ENCODE measurements at regions not wholly inside any gene's neighbourhood (a gene's known extent, or its start where the extent isn't known, plus 50 kb on each side); places are given as distances from the start of the nearest gene placed in this dataset.

- DNase-seq: no peak
Measured at GRCh38 chr7:16045296-16045695, 358.8 kb upstream of the MEOX2 start.

- DNase-seq: no peak
Measured at GRCh38 chr7:16044645-16045044, 358.2 kb upstream of the MEOX2 start.

- no peak for DNase-seq
Measured at GRCh38 chr7:16040346-16040745, 353.9 kb upstream of the MEOX2 start.

- no peak for DNase-seq
Measured at GRCh38 chr7:16038906-16039305, 352.4 kb upstream of the MEOX2 start.

GRCh38 chr7:16035392-16035791, 348.9 kb upstream of the MEOX2 start:
- DNase-seq: no peak

- no peak for DNase-seq
Measured at GRCh38 chr7:16034866-16035265, 348.4 kb upstream of the MEOX2 start.

GRCh38 chr7:16034353-16034752, 347.9 kb upstream of the MEOX2 start:
- no peak for DNase-seq

- DNase-seq: no peak
Measured at GRCh38 chr7:16033233-16033632, 346.8 kb upstream of the MEOX2 start.

- DNase-seq: no peak
Measured at GRCh38 chr7:16028636-16029035, 342.2 kb upstream of the MEOX2 start.

- no peak for DNase-seq
Measured at GRCh38 chr7:16028103-16028502, 341.6 kb upstream of the MEOX2 start.

GRCh38 chr7:16027396-16027795, 340.9 kb upstream of the MEOX2 start:
- DNase-seq: no peak

GRCh38 chr7:16026253-16027020, 340.0 kb upstream of the MEOX2 start:
- no peak for DNase-seq

GRCh38 chr7:16025696-16026095, 339.2 kb upstream of the MEOX2 start:
- DNase-seq: no peak

GRCh38 chr7:16023503-16023902, 337.0 kb upstream of the MEOX2 start:
- no peak for DNase-seq

GRCh38 chr7:16023046-16023445, 336.6 kb upstream of the MEOX2 start:
- no peak for DNase-seq

- no peak for DNase-seq
Measured at GRCh38 chr7:16021851-16022250, 335.4 kb upstream of the MEOX2 start.

GRCh38 chr7:16015981-16016380, 329.5 kb upstream of the MEOX2 start:
- no peak for DNase-seq

- no peak for DNase-seq
Measured at GRCh38 chr7:16014031-16014430, 327.5 kb upstream of the MEOX2 start.

- DNase-seq: no peak
Measured at GRCh38 chr7:16007911-16008310, 321.4 kb upstream of the MEOX2 start.

GRCh38 chr7:16004702-16005101, 318.2 kb upstream of the MEOX2 start:
- no peak for DNase-seq

GRCh38 chr7:16001477-16001876, 315.0 kb upstream of the MEOX2 start:
- no peak for DNase-seq

- no peak for DNase-seq
Measured at GRCh38 chr7:15998617-15999016, 312.1 kb upstream of the MEOX2 start.

- no peak for DNase-seq
Measured at GRCh38 chr7:15995027-15995426, 308.5 kb upstream of the MEOX2 start.

- DNase-seq: no peak
Measured at GRCh38 chr7:15989194-15989593, 302.7 kb upstream of the MEOX2 start.
